ENCODE measurements at regions not wholly inside any gene's neighbourhood (a gene's known extent, or its start where the extent isn't known, plus 50 kb on each side); places are given as distances from the start of the nearest gene placed in this dataset.

- in situ Hi-C loops (cut with HindIII; ENCODE audit: extremely low pct_ligation_motif_present, low pct_unique_long_range_greater_than_20kb): no loop called here
- H4K20me1 ChIP-seq (ENCODE audit: insufficient read depth, low read length): no peaks in the 10 kb centered on the region
- no peak overlapping the region for H3K4me3 ChIP-seq (replicated peaks in 1 of 3; ENCODE audit: insufficient read depth in 1 of 3, low read depth in 2 of 3, low read length in 3 of 3)
- BruUV-seq (replicated peaks): no TSS peak
- no peaks in the 10 kb centered on the region for H3K9me3 ChIP-seq (ENCODE audit: low read length)
- CTCF ChIA-PET (ENCODE audit: low intra/inter-chr PET ratio, low total read pairs): no interaction called here
- no peak overlapping the region for H3K9ac ChIP-seq (ENCODE audit: insufficient read depth, low read depth, low read length)
- DNase-seq (ENCODE audit: low spot score) (no peak), ATAC-seq (no peak), FAIRE-seq (no peak)
- POLR2A ChIA-PET: no interaction called here
- intact Hi-C loops (cut with micrococcal nuclease; ENCODE audit: unreplicated experiment): no loop called here
- H3K27ac ChIP-seq (ENCODE audit: extremely low read length, insufficient read depth, low read length): no peak overlapping the region
- no peaks in the 10 kb centered on the region for H3K4me1 ChIP-seq (ENCODE audit: insufficient read depth, low read length)
- no peaks in the 10 kb centered on the region for H3K36me3 ChIP-seq (replicated peaks in 1 of 2; ENCODE audit: control insufficient read depth in 1 of 2, insufficient read depth in 2 of 2, low read length in 2 of 2)
- 8% methylated on average over 5 of the region's 5 CpGs for WGBS (ENCODE audit: low lambda C conversion rate)
- H3K4me2 ChIP-seq (ENCODE audit: low read depth, low read length): no peak overlapping the region
- no peaks in the 10 kb centered on the region for H3K27me3 ChIP-seq (ENCODE audit: control insufficient read depth in 1 of 2, insufficient read depth in 2 of 2, low read length in 2 of 2)
- H3K79me2 ChIP-seq (ENCODE audit: insufficient read depth, low read length): no peaks in the 10 kb centered on the region
- TF ChIP-seq ZNF597 (CRISPR knock-in tag; IDR thresholded peaks at IDR 0.05) (no peak), MBD4 (IDR thresholded peaks at IDR 0.05; ENCODE audit: borderline replicate concordance, low read length) (no peak), MAF1 (CRISPR knock-in tag; IDR thresholded peaks at IDR 0.05; ENCODE audit: borderline replicate concordance) (no peak), CBFB (CRISPR knock-in tag; IDR thresholded peaks at IDR 0.05) (no peak), TAF15 (IDR thresholded peaks at IDR 0.05; ENCODE audit: low read depth, low read length, poor library complexity, severe bottlenecking) (no peak), PITX1 (CRISPR knock-in tag; IDR thresholded peaks at IDR 0.05) (no peak), RFXANK (CRISPR knock-in tag; IDR thresholded peaks at IDR 0.05) (no peak), ADNP (CRISPR knock-in tag; IDR thresholded peaks at IDR 0.05) (no peak), NR2C2 (CRISPR knock-in tag; IDR thresholded peaks at IDR 0.05; ENCODE audit: borderline replicate concordance) (no peak), KLF16 (CRISPR knock-in tag; IDR thresholded peaks at IDR 0.05) (no peak)
- TF ChIP-seq, protein P1, sequence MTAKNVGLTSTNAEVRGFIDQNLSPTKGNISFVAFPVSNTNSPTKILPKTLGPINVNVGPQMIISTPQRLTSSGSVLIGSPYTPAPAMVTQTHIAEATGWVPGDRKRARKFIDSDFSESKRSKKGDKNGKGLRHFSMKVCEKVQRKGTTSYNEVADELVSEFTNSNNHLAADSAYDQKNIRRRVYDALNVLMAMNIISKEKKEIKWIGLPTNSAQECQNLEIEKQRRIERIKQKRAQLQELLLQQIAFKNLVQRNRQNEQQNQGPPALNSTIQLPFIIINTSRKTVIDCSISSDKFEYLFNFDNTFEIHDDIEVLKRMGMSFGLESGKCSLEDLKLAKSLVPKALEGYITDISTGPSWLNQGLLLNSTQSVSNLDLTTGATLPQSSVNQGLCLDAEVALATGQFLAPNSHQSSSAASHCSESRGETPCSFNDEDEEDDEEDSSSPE (CRISPR knock-in tag; IDR thresholded peaks at IDR 0.05): no peak
- TF ChIP-seq, protein P2, sequence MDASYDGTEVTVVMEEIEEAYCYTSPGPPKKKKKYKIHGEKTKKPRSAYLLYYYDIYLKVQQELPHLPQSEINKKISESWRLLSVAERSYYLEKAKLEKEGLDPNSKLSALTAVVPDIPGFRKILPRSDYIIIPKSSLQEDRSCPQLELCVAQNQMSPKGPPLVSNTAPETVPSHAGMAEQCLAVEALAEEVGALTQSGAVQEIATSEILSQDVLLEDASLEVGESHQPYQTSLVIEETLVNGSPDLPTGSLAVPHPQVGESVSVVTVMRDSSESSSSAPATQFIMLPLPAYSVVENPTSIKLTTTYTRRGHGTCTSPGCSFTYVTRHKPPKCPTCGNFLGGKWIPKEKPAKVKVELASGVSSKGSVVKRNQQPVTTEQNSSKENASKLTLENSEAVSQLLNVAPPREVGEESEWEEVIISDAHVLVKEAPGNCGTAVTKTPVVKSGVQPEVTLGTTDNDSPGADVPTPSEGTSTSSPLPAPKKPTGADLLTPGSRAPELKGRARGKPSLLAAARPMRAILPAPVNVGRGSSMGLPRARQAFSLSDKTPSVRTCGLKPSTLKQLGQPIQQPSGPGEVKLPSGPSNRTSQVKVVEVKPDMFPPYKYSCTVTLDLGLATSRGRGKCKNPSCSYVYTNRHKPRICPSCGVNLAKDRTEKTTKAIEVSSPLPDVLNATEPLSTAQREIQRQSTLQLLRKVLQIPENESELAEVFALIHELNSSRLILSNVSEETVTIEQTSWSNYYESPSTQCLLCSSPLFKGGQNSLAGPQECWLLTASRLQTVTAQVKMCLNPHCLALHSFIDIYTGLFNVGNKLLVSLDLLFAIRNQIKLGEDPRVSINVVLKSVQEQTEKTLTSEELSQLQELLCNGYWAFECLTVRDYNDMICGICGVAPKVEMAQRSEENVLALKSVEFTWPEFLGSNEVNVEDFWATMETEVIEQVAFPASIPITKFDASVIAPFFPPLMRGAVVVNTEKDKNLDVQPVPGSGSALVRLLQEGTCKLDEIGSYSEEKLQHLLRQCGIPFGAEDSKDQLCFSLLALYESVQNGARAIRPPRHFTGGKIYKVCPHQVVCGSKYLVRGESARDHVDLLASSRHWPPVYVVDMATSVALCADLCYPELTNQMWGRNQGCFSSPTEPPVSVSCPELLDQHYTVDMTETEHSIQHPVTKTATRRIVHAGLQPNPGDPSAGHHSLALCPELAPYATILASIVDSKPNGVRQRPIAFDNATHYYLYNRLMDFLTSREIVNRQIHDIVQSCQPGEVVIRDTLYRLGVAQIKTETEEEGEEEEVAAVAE (CRISPR knock-in tag; IDR thresholded peaks at IDR 0.05; ENCODE audit: borderline replicate concordance): no peak
- no peak overlapping the region for H2AFZ ChIP-seq (ENCODE audit: low read length)
Observed at GRCh38 chr14:58873228-58873953, 235.6 kb downstream of the DACT1 start.

Measured in HepG2 (cell line).